HCT116 (cell line): ENCODE measurements at regions not wholly inside any gene's neighbourhood (a gene's known extent, or its start where the extent isn't known, plus 50 kb on each side); places are given as distances from the start of the nearest gene placed in this dataset.

Experiments
- ATAC-seq: fragments of 200-7000 bp; cut with Tn5 transposase; 2 replicates; pipeline ENCODE4 v1.9.1; 2020; ENCODE audit warnings: mild to moderate bottlenecking, moderate library complexity
- BruUV-seq: library from RNA; stranded (reverse); fragments of 400-500 nt; replicated peaks from 2 replicates; lab custom pipeline; 2021; lab: Mats Ljungman, UMichigan
- CTCF ChIA-PET: fragments of 300-600 bp; sonication (Branson Sonifier 250); formaldehyde crosslinking; loops from one replicate; lab custom pipeline; 2021; ENCODE audit warnings: antibody characterized with exemption; lab: Charles Lee
- POLR2A ChIA-PET: fragments of 300-600, 350-600 bp; sonication (Branson Sonifier 250); formaldehyde crosslinking; loops from one replicate; lab custom pipeline; 2021; ENCODE audit warnings: antibody characterized with exemption; lab: Charles Lee
- RAD21 ChIA-PET, 2 experiments: fragments of 300-600 bp; sonication (Branson Sonifier 250); formaldehyde crosslinking; loops; one replicate each; lab custom pipeline; 2023; ENCODE audit warnings: low total read pairs in 2 of 2; ENCODE audit not compliant: uncharacterized antibody in 2 of 2, unreplicated experiment in 2 of 2, low non-redundant PET in 1 of 2; lab: Charles Lee
- DNase-seq: peaks from one replicate; pipeline ENCODE4 v3.0.0-alpha.2; 2010; ENCODE audit warnings: low read depth, low spot score
- H2AFZ ChIP-seq: fragments of 200-600 bp; shearing (Covaris generic), sonication (generic); 2 replicates; pipeline ENCODE4 v1.6.1; 2017; ENCODE audit warnings: low read depth, mixed run types, mixed read lengths, antibody characterized with exemption, low read length; ENCODE audit not compliant: poor library complexity, severe bottlenecking
- H3K27ac ChIP-seq: 2 replicates; pipeline ENCODE4 v1.5.1; 2012; ENCODE audit warnings: low read depth, low read length
- H3K27me3 ChIP-seq: fragments of 200-600 bp; sonication (generic); 2 replicates; pipeline ENCODE4 v1.6.1; 2016; ENCODE audit warnings: mixed run types, low read length, mixed read lengths; ENCODE audit not compliant: insufficient read depth
- H3K36me3 ChIP-seq, 2 experiments: fragments of 200-500 bp in 1 of 2; fragments of 200-600 bp in 1 of 2; sonication (Bioruptor generic) in 1 of 2; sonication (generic) in 1 of 2; 2 replicates each; pipeline versions ENCODE4 v1.5.1 to v1.6.1; 2014 to 2016; ENCODE audit warnings: low read length in 2 of 2, inconsistent platforms in 1 of 2, mixed read lengths in 1 of 2, mixed run types in 1 of 2; ENCODE audit not compliant: insufficient read depth in 2 of 2, control insufficient read depth in 1 of 2
- H3K4me1 ChIP-seq, 2 experiments: fragments of 200-600 bp in 1 of 2; sonication (generic) in 1 of 2; 2 replicates each; pipeline versions ENCODE4 v1.5.1 to v1.6.1; 2012 to 2017; ENCODE audit warnings: low read length in 2 of 2, inconsistent platforms in 1 of 2, mild to moderate bottlenecking in 1 of 2, mixed read lengths in 1 of 2, mixed run types in 1 of 2, moderate library complexity in 1 of 2; ENCODE audit not compliant: insufficient read depth in 2 of 2, control insufficient read depth in 1 of 2
- H3K4me2 ChIP-seq: fragments of 200-600 bp; sonication (generic); 2 replicates; pipeline ENCODE4 v1.6.1; 2017; ENCODE audit warnings: mixed run types, low read length, mixed read lengths
- H3K4me3 ChIP-seq, 2 experiments: fragments of 200-600 bp in 1 of 2; sonication (generic) in 1 of 2; replicated peaks in 1 of 2; 2 replicates each; pipeline ENCODE4 v1.5.1; 2011 to 2016; ENCODE audit warnings: low read length in 2 of 2, control low read depth in 1 of 2, low read depth in 1 of 2, mild to moderate bottlenecking in 1 of 2, mixed read lengths in 1 of 2, mixed run types in 1 of 2
- H3K79me2 ChIP-seq: fragments of 200-600 bp; sonication (generic); 2 replicates; pipeline ENCODE4 v1.6.1; 2017; ENCODE audit warnings: mild to moderate bottlenecking, mixed run types, low read length, moderate library complexity, mixed read lengths; ENCODE audit not compliant: insufficient read depth
- H3K9ac ChIP-seq: fragments of 200-600 bp; sonication (generic); 2 replicates; pipeline ENCODE4 v1.6.1; 2016; ENCODE audit warnings: low read length, mixed read lengths
- H3K9me2 ChIP-seq: fragments of 200-600 bp; sonication (generic), shearing (Covaris generic); 2 replicates; pipeline ENCODE4 v1.6.1; 2017; ENCODE audit warnings: mixed run types, mild to moderate bottlenecking, moderate library complexity; ENCODE audit not compliant: insufficient read depth
- H3K9me3 ChIP-seq, 2 experiments: fragments of 200-500 bp in 1 of 2; fragments of 200-600 bp in 1 of 2; sonication (Bioruptor generic) in 1 of 2; sonication (generic) in 1 of 2; 2 replicates each; pipeline ENCODE4 v1.6.1; 2014 to 2017; ENCODE audit warnings: low read length in 2 of 2, mixed read lengths in 2 of 2, inconsistent platforms in 1 of 2, low read depth in 1 of 2, mild to moderate bottlenecking in 1 of 2, mixed run types in 1 of 2, moderate library complexity in 1 of 2; ENCODE audit not compliant: control insufficient read depth in 1 of 2, insufficient read depth in 1 of 2
- H4K20me1 ChIP-seq: fragments of 200-600 bp; sonication (generic), shearing (Covaris generic); 2 replicates; pipeline ENCODE4 v1.6.1; 2017; ENCODE audit warnings: mixed run types, mild to moderate bottlenecking, moderate library complexity; ENCODE audit not compliant: insufficient read depth
- ELF1 ChIP-seq: IDR thresholded peaks from 2 replicates; pipeline ENCODE4 v1.6.1; 2012; ENCODE audit warnings: low read depth, borderline replicate concordance
- EZH2 ChIP-seq: fragments of 200-600 bp; sonication (generic); IDR thresholded peaks from 2 replicates; pipeline ENCODE4 v1.6.1; 2017; ENCODE audit warnings: antibody characterized with exemption, mixed run types
- EZH2phosphoT487 ChIP-seq: fragments of 200-600 bp; IDR thresholded peaks from 2 replicates; pipeline ENCODE4 v1.6.1; 2018; ENCODE audit warnings: antibody characterized with exemption, borderline replicate concordance
- FOSL1 ChIP-seq: IDR thresholded peaks from 2 replicates; pipeline ENCODE4 v1.6.1; 2012; ENCODE audit warnings: low read depth
- JUND ChIP-seq: IDR thresholded peaks from 2 replicates; pipeline ENCODE4 v1.6.1; 2012
- MAX ChIP-seq: IDR thresholded peaks from 2 replicates; pipeline ENCODE4 v1.6.1; 2012
- POLR2A ChIP-seq: IDR thresholded peaks from 2 replicates; pipeline ENCODE4 v1.7.0; 2011; ENCODE audit warnings: borderline replicate concordance; ENCODE audit not compliant: insufficient read depth, insufficient read length; ENCODE audit errors: extremely low read depth
- POLR2AphosphoS5 ChIP-seq: IDR thresholded peaks from 2 replicates; pipeline ENCODE4 v1.6.1; 2011; ENCODE audit warnings: mild to moderate bottlenecking, low read depth, low read length, moderate library complexity
- RAD21 ChIP-seq: IDR thresholded peaks from 2 replicates; pipeline ENCODE4 v1.6.1; 2012; ENCODE audit warnings: low read depth, mild to moderate bottlenecking
- SIN3A ChIP-seq: IDR thresholded peaks from 2 replicates; pipeline ENCODE4 v1.6.1; 2012; ENCODE audit warnings: low read depth
- SP1 ChIP-seq: IDR thresholded peaks from 2 replicates; pipeline ENCODE4 v1.6.1; 2012; ENCODE audit warnings: low read depth
- SRF ChIP-seq: IDR thresholded peaks from 2 replicates; pipeline ENCODE4 v1.6.1; 2012; ENCODE audit warnings: low read depth
- YY1 ChIP-seq: IDR thresholded peaks from 2 replicates; pipeline ENCODE4 v1.6.1; 2011; ENCODE audit warnings: low read length, low read depth, moderate library complexity, mild to moderate bottlenecking; ENCODE audit not compliant: insufficient replicate concordance; ENCODE audit errors: extremely low read depth
- ZBTB33 ChIP-seq: IDR thresholded peaks from 2 replicates; pipeline ENCODE4 v1.6.1; 2011; ENCODE audit warnings: mild to moderate bottlenecking, low read length, moderate library complexity; ENCODE audit not compliant: insufficient replicate concordance; ENCODE audit errors: extremely low read depth
- ZFX ChIP-seq: fragments of 450-650 bp; IDR thresholded peaks from 2 replicates; pipeline ENCODE4 v1.6.1; 2017
- ZNF274 ChIP-seq: fragments of 200-500 bp; sonication (Bioruptor generic); IDR thresholded peaks from 2 replicates; pipeline ENCODE4 v1.6.1; 2014; ENCODE audit warnings: mild to moderate bottlenecking, low read depth, low read length, inconsistent platforms
- intact Hi-C: fragments of 100-400 bp; cut with micrococcal nuclease; formaldehyde crosslinking; loops from 2 replicates; pipeline ENCODE4 v1.10.0; 2022
- TF ChIP-seq, protein P1 (sequence below): IDR thresholded peaks from 2 replicates; pipeline ENCODE4 v1.6.1; 2012
- TF ChIP-seq, protein P2 (sequence below), 3 experiments: fragments of 200-600 bp in 1 of 3; sonication (generic) in 1 of 3; IDR thresholded peaks in 2 of 3; conservative IDR thresholded peaks in 1 of 3; 2 replicates each; pipeline ENCODE4 v1.5.1; 2012 to 2017; ENCODE audit warnings: low read depth in 2 of 3, low read length in 2 of 3, antibody characterized with exemption in 1 of 3, borderline replicate concordance in 1 of 3, control low read depth in 1 of 3, mild to moderate bottlenecking in 1 of 3, mixed read lengths in 1 of 3, mixed run types in 1 of 3, moderate library complexity in 1 of 3; ENCODE audit not compliant: insufficient read depth in 1 of 3

DNA sequence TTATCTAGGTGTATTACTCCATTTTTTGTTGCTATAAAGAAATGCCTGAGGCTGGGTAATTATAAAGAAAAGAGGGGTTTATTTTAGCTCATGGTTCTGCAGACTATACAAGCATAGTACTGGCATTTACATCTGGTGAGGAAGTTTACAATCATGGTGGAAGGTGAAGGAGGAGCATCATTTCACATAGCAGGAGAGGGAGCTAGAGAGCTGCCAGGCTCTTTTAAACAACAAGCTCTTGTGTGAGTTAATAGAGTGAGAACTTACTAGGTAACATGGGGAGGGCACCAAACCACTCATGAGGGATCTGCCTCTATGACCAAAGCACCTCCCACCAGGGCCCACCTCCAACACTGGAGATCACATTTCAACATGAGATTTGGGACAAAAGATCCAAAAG is 221.7 kb upstream of the GPC6 start:
- Histone ChIP-seq H4K20me1 (no peaks in the 10 kb centered on the region), H3K4me3 (no peak overlapping the region), H3K79me2 (no peaks in the 10 kb centered on the region), H3K9me3 (peaks cover 14 to 24% of the 10 kb centered on the region in 2 experiments; a peak in 2 of 4 replicates), H3K4me2 (no peak overlapping the region), H3K4me1 (no peaks in the 10 kb centered on the region), H3K27ac (no peak overlapping the region), H3K9ac (no peak overlapping the region), H3K36me3 (no peaks in the 10 kb centered on the region), H2AFZ (no peak overlapping the region), H3K27me3 (no peaks in the 10 kb centered on the region), H3K9me2 (no peaks in the 10 kb centered on the region)
- intact Hi-C loops = no loop called here
- CTCF ChIA-PET = no interaction called here
- no peak for ATAC-seq
- DNase-seq = no peak
- no peak for TF ChIP-seq POLR2AphosphoS5
- TF ChIP-seq MAX = no peak
- TF ChIP-seq JUND = no peak
- TF ChIP-seq SRF = no peak
- no peak for TF ChIP-seq SP1
- no peak for TF ChIP-seq ZNF274
- TF ChIP-seq EZH2phosphoT487 = no peak
- TF ChIP-seq EZH2 = no peak
- TF ChIP-seq FOSL1 = no peak
- no peak for TF ChIP-seq YY1
- no peak for TF ChIP-seq RAD21
- POLR2A ChIA-PET = no interaction called here
- RAD21 ChIA-PET = no interaction called here
- no TSS peak for BruUV-seq

GRCh38 chr13:93007928-93008327 is 218.7 kb upstream of the GPC6 start:
- intact Hi-C loops = no loop called here
- DNase-seq = no peak
- Histone ChIP-seq H3K9me3 (peaks cover 10 to 14% of the 10 kb centered on the region in 2 experiments; a peak in 2 of 4 replicates), H3K27ac (no peak overlapping the region), H3K9me2 (no peaks in the 10 kb centered on the region), H3K79me2 (no peaks in the 10 kb centered on the region), H3K36me3 (no peaks in the 10 kb centered on the region), H3K4me1 (no peaks in the 10 kb centered on the region), H3K4me2 (no peak overlapping the region), H3K4me3 (no peak overlapping the region), H2AFZ (no peak overlapping the region), H3K27me3 (no peaks in the 10 kb centered on the region), H4K20me1 (no peaks in the 10 kb centered on the region), H3K9ac (no peak overlapping the region)
- no TSS peak for BruUV-seq
- ChIA-PET CTCF (no interaction called here), POLR2A (no interaction called here), RAD21 (interaction anchor here in 1 of 2 experiments (0.6 kb wide), 1 partner anchor 534 kb away, joined by 3 read pairs; no protein-coding TSS in a partner anchor)
- no peak for ATAC-seq
- TF ChIP-seq ZFX (no peak), SRF (no peak), ELF1 (no peak), SP1 (no peak), SIN3A (no peak), MAX (no peak), ZBTB33 (no peak), POLR2A (no peak), JUND (no peak), RAD21 (no peak), FOSL1 (no peak)
- TF ChIP-seq, protein P1, sequence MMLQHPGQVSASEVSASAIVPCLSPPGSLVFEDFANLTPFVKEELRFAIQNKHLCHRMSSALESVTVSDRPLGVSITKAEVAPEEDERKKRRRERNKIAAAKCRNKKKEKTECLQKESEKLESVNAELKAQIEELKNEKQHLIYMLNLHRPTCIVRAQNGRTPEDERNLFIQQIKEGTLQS = no peak
- TF ChIP-seq, protein P2, sequence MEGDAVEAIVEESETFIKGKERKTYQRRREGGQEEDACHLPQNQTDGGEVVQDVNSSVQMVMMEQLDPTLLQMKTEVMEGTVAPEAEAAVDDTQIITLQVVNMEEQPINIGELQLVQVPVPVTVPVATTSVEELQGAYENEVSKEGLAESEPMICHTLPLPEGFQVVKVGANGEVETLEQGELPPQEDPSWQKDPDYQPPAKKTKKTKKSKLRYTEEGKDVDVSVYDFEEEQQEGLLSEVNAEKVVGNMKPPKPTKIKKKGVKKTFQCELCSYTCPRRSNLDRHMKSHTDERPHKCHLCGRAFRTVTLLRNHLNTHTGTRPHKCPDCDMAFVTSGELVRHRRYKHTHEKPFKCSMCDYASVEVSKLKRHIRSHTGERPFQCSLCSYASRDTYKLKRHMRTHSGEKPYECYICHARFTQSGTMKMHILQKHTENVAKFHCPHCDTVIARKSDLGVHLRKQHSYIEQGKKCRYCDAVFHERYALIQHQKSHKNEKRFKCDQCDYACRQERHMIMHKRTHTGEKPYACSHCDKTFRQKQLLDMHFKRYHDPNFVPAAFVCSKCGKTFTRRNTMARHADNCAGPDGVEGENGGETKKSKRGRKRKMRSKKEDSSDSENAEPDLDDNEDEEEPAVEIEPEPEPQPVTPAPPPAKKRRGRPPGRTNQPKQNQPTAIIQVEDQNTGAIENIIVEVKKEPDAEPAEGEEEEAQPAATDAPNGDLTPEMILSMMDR (IDR thresholded peaks at IDR 0.05 in 2 of 3, conservative IDR thresholded peaks at IDR 0.05 in 1 of 3; ENCODE audit: borderline replicate concordance in 1 of 3, insufficient read depth in 1 of 3, low read depth in 2 of 3, low read length in 2 of 3) = no peak
